ENCODE measurements at regions not wholly inside any gene's neighbourhood (a gene's known extent, or its start where the extent isn't known, plus 50 kb on each side); places are given as distances from the start of the nearest gene placed in this dataset.

DNA sequence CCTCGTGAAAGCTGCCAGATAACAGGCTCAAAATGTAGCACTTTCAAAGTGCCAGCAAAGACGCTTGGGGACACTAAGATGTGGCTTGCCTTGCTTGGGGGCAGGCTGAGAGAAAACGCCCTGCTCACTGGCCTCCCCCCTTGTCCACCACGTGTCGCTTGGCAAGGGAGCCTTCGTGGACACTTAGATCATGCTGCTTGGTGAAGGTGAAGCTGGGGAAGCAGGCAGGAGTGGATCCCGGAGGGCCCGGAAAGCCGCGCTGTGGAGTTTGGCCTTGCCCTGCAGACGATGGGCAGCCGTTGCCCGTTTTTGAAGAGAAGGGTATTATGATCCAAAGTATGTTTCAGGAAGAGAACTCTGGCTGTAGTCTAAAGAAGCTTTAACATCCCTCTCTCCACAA lies 53.4 kb upstream of the BDKRB2 start:
- no peaks in the 10 kb centered on the region for H3K4me1 ChIP-seq (ENCODE audit: control insufficient read depth, insufficient read depth, low read length)
- H3K4me2 ChIP-seq (ENCODE audit: control insufficient read depth, insufficient read depth), result no peak overlapping the region
- ATAC-seq (no peak), FAIRE-seq (no peak), DNase-seq (ENCODE audit: low read depth, low spot score) (no peak)
- no peak overlapping the region for H3K4me3 ChIP-seq
- no peaks in the 10 kb centered on the region for H3K79me2 ChIP-seq (ENCODE audit: control insufficient read depth, insufficient read depth, low read length)
- intact Hi-C loops (cut with micrococcal nuclease; ENCODE audit: unreplicated experiment) (no loop called here), in situ Hi-C loops (cut with MboI) (no loop called here)
- no TSS peak for BruUV-seq (replicated peaks)
- TF ChIP-seq CREM (IDR thresholded peaks at IDR 0.05; ENCODE audit: low read depth) (no peak), TCF3 (IDR thresholded peaks at IDR 0.05; ENCODE audit: borderline replicate concordance, insufficient read depth, low read depth, low read length) (no peak), NFYB (IDR thresholded peaks at IDR 0.05; ENCODE audit: insufficient read depth, low read depth, low read length) (no peak)
- 39% methylated on average over 13 of the region's 13 CpGs for WGBS (ENCODE audit: insufficient coverage, insufficient replicate concordance, low lambda C conversion rate, missing lambda C conversion rate)
- ChIA-PET POLR2A (no interaction called here), CTCF (interaction anchor here (1.1 kb wide), 1 partner anchor 31 kb away, joined by 3 read pairs; no protein-coding TSS in a partner anchor), RAD21 (ENCODE audit: unreplicated experiment) (no interaction called here), SMC1A (ENCODE audit: uncharacterized antibody, unreplicated experiment) (no interaction called here)
- H3K36me3 ChIP-seq (ENCODE audit: control insufficient read depth in 2 of 2, insufficient read depth in 2 of 2, low read length in 1 of 2), result no peaks in the 10 kb centered on the region
- no peak overlapping the region for H3K27ac ChIP-seq (ENCODE audit: control insufficient read depth, insufficient read depth)
- H4K20me1 ChIP-seq (ENCODE audit: control insufficient read depth, insufficient read depth), result no peaks in the 10 kb centered on the region
- no peak overlapping the region for H2AFZ ChIP-seq (ENCODE audit: control insufficient read depth, low read depth, low read length)
- H3K9me3 ChIP-seq (replicated peaks; ENCODE audit: control insufficient read depth, insufficient read depth, low read length), result no peaks in the 10 kb centered on the region
- no peak overlapping the region for H3K9ac ChIP-seq (ENCODE audit: control insufficient read depth, insufficient read depth, low read length)
- H3K27me3 ChIP-seq (replicated peaks in 1 of 2; ENCODE audit: control insufficient read depth in 2 of 2, insufficient read depth in 2 of 2, low read length in 1 of 2), result no peaks in the 10 kb centered on the region; a peak in 1 of 4 replicates

DNA sequence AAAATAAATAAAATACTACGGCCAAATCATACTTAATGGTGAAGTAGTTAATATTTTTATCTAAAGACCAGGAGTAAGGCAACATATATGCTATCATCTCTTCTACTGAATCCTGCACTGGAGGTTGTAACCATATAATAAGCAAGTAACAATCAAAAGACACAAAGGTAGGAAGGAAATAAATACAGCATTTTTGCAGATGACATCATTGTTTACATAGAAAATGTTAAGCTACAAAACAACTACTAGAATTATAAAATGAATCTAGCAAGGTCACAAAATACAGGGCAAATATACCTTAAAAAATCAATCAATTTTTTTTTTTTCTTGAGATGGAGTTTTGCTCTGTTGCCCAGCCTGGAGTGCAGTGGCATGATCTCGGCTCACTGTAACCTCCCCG lies 51.6 kb upstream of the BDKRB2 start:
- Histone ChIP-seq H3K27me3 (replicated peaks in 1 of 2; ENCODE audit: control insufficient read depth in 2 of 2, insufficient read depth in 2 of 2, low read length in 1 of 2) (no peaks in the 10 kb centered on the region; a peak in 1 of 4 replicates), H4K20me1 (ENCODE audit: control insufficient read depth, insufficient read depth) (no peaks in the 10 kb centered on the region), H3K9me3 (replicated peaks; ENCODE audit: control insufficient read depth, insufficient read depth, low read length) (no peaks in the 10 kb centered on the region), H3K4me3 (no peak overlapping the region), H2AFZ (ENCODE audit: control insufficient read depth, low read depth, low read length) (no peak overlapping the region), H3K4me2 (ENCODE audit: control insufficient read depth, insufficient read depth) (no peak overlapping the region), H3K36me3 (ENCODE audit: control insufficient read depth in 2 of 2, insufficient read depth in 2 of 2, low read length in 1 of 2) (no peaks in the 10 kb centered on the region), H3K9ac (ENCODE audit: control insufficient read depth, insufficient read depth, low read length) (no peak overlapping the region), H3K27ac (ENCODE audit: control insufficient read depth, insufficient read depth) (no peak overlapping the region), H3K79me2 (ENCODE audit: control insufficient read depth, insufficient read depth, low read length) (no peaks in the 10 kb centered on the region), H3K4me1 (ENCODE audit: control insufficient read depth, insufficient read depth, low read length) (no peaks in the 10 kb centered on the region)
- ChIA-PET SMC1A (ENCODE audit: uncharacterized antibody, unreplicated experiment) (no interaction called here), POLR2A (no interaction called here), CTCF (no interaction called here), RAD21 (ENCODE audit: unreplicated experiment) (no interaction called here)
- WGBS (ENCODE audit: insufficient coverage, insufficient replicate concordance, low lambda C conversion rate, missing lambda C conversion rate), result 45% methylated on average over 3 of the region's 3 CpGs
- TF ChIP-seq MTA2 (IDR thresholded peaks at IDR 0.05; ENCODE audit: low read depth) (no peak), POU2F2 (IDR thresholded peaks at IDR 0.05; ENCODE audit: borderline replicate concordance, low read depth, low read length) (no peak), ZBED1 (IDR thresholded peaks at IDR 0.05; ENCODE audit: borderline replicate concordance) (no peak), PAX5 (IDR thresholded peaks at IDR 0.05; ENCODE audit: borderline replicate concordance, low read depth, low read length) (no peak), MYB (IDR thresholded peaks at IDR 0.05; ENCODE audit: borderline replicate concordance, low read depth, low read length) (no peak), HCFC1 (IDR thresholded peaks at IDR 0.05; ENCODE audit: low read length) (no peak), ESRRA (IDR thresholded peaks at IDR 0.05; ENCODE audit: low read length) (no peak)
- intact Hi-C loops (cut with micrococcal nuclease; ENCODE audit: unreplicated experiment) (no loop called here), in situ Hi-C loops (cut with MboI) (no loop called here)
- ATAC-seq, result no peak
- no peak for FAIRE-seq
- BruUV-seq (replicated peaks), result no TSS peak
- DNase-seq (ENCODE audit: low read depth, low spot score), result no peak
